A549 (cell line): ENCODE measurements at regions not wholly inside any gene's neighbourhood (a gene's known extent, or its start where the extent isn't known, plus 50 kb on each side); places are given as distances from the start of the nearest gene placed in this dataset.

Experiments used
- ATAC-seq, 2 experiments: fragments of 200-7000 bp in 1 of 2; fragments of >200 bp in 1 of 2; cut with Nextera tagmentation in 1 of 2; cut with Tn5 transposase in 1 of 2; 3 replicates each; pipeline versions ENCODE4 v1.8.0 to v1.9.1; 2018 to 2020; ENCODE audit warnings: mild to moderate bottlenecking in 1 of 2, moderate library complexity in 1 of 2
- CTCF ChIA-PET: fragments of 300-600 bp; sonication (Branson Sonifier 250); formaldehyde crosslinking; extraction: SDS; loops from one replicate; lab custom pipeline; 2021; ENCODE audit warnings: antibody characterized with exemption, inconsistent platforms; lab: Yijun Ruan, JAX
- POLR2A ChIA-PET: fragments of 350-600 bp; formaldehyde crosslinking; extraction: SDS; loops from one replicate; lab custom pipeline; 2021; ENCODE audit warnings: antibody characterized with exemption, inconsistent platforms; lab: Yijun Ruan, JAX
- DNase-seq, 2 experiments: peaks; one replicate each; pipeline versions ENCODE4 v3.0.0 to v3.0.0-alpha.2; 2011 to 2016; ENCODE audit warnings: low read depth in 1 of 2, low spot score in 1 of 2
- FAIRE-seq: peaks from 2 replicates; lab custom pipeline; 2011; peaks lifted over from hg19 to GRCh38; lab: Jason Lieb, UNC
- H3K27ac ChIP-seq, 2 experiments: fragments of >200 bp; sonication (Bioruptor Twin); formaldehyde crosslinking; 3 replicates each; pipeline ENCODE4 v1.5.1; 2016 to 2017
- H3K4me1 ChIP-seq: fragments of >200 bp; sonication (Bioruptor Twin); formaldehyde crosslinking; 3 replicates; pipeline ENCODE4 v1.6.1; 2016
- H3K4me2 ChIP-seq: fragments of >200 bp; sonication (Bioruptor Twin); formaldehyde crosslinking; 3 replicates; pipeline ENCODE4 v1.6.1; 2016
- H3K4me3 ChIP-seq: fragments of >200 bp; sonication (Bioruptor Twin); formaldehyde crosslinking; 3 replicates; pipeline ENCODE4 v1.5.1; 2016
- H3K9me3 ChIP-seq: fragments of >200 bp; sonication (Bioruptor Twin); formaldehyde crosslinking; 3 replicates; pipeline ENCODE4 v1.6.1; 2016
- BHLHE40 ChIP-seq: IDR thresholded peaks from 2 replicates; pipeline ENCODE4 v1.6.1; 2012; ENCODE audit warnings: low read depth, low read length, inconsistent platforms
- CBX8 ChIP-seq: fragments of 200-600 bp; sonication (generic); IDR thresholded peaks from 2 replicates; pipeline ENCODE4 v1.6.1; 2016
- CHD4 ChIP-seq: fragments of 200-600 bp; sonication (generic); IDR thresholded peaks from 2 replicates; pipeline ENCODE4 v1.6.1; 2016; ENCODE audit warnings: antibody characterized with exemption, mild to moderate bottlenecking, borderline replicate concordance
- EHF ChIP-seq: fragments of 250-450 bp; sonication (Bioruptor Pico); IDR thresholded peaks from 2 replicates; pipeline ENCODE4 v1.5.0; 2020; ENCODE audit warnings: mild to moderate bottlenecking
- EHMT2 ChIP-seq: fragments of 200-600 bp; sonication (generic); IDR thresholded peaks from 2 replicates; pipeline ENCODE4 v1.6.1; 2016; ENCODE audit warnings: antibody characterized with exemption, low read depth, mild to moderate bottlenecking, moderate library complexity
- EP300 ChIP-seq, 2 experiments: fragments of >200 bp; sonication (Bioruptor Twin); formaldehyde crosslinking; IDR thresholded peaks; 2 replicates in 1 of 2; 3 replicates in 1 of 2; pipeline ENCODE4 v1.6.1; 2016 to 2017
- ESRRA ChIP-seq: fragments of 150-350 bp; IDR thresholded peaks from 2 replicates; pipeline ENCODE4 v1.6.1; 2014; ENCODE audit warnings: mild to moderate bottlenecking, low read length, borderline replicate concordance
- FOSB ChIP-seq: fragments of 250-450 bp; sonication (Bioruptor Pico); IDR thresholded peaks from 2 replicates; pipeline ENCODE4 v1.5.0; 2020; ENCODE audit warnings: mild to moderate bottlenecking, moderate library complexity
- HOXB13 ChIP-seq: fragments of 250-450 bp; sonication (Bioruptor Pico); IDR thresholded peaks from 2 replicates; pipeline ENCODE4 v1.5.0; 2020; ENCODE audit warnings: low read depth, mild to moderate bottlenecking, moderate library complexity
- KDM5A ChIP-seq: fragments of 200-600 bp; sonication (generic); IDR thresholded peaks from 2 replicates; pipeline ENCODE4 v1.6.1; 2016; ENCODE audit warnings: antibody characterized with exemption, mild to moderate bottlenecking
- MAZ ChIP-seq: fragments of 150-350 bp; IDR thresholded peaks from 2 replicates; pipeline ENCODE4 v1.6.1; 2014; ENCODE audit warnings: antibody characterized with exemption, low read depth, low read length, borderline replicate concordance
- NFE2L2 ChIP-seq: fragments of 150-350 bp; conservative IDR thresholded peaks from 2 replicates; pipeline ENCODE4 v1.6.1; 2014; ENCODE audit warnings: low read length
- NPAS2 ChIP-seq: fragments of 250-450 bp; sonication (Bioruptor Pico); IDR thresholded peaks from 2 replicates; pipeline ENCODE4 v1.8.0; 2022; ENCODE audit warnings: mild to moderate bottlenecking, moderate library complexity, borderline replicate concordance
- NR3C1 ChIP-seq: fragments of >200 bp; sonication (Bioruptor Twin); formaldehyde crosslinking; IDR thresholded peaks from 3 replicates; pipeline ENCODE4 v1.6.1; 2017
- POLR2A ChIP-seq: IDR thresholded peaks from 2 replicates; pipeline ENCODE4 v1.6.1; 2012; ENCODE audit warnings: mild to moderate bottlenecking, low read length
- RCOR1 ChIP-seq: fragments of 150-350 bp; IDR thresholded peaks from 2 replicates; pipeline ENCODE4 v1.6.1; 2014; ENCODE audit warnings: antibody characterized with exemption, low read length, low read depth
- RNF2 ChIP-seq: fragments of 200-600 bp; sonication (generic); IDR thresholded peaks from 2 replicates; pipeline ENCODE4 v1.6.1; 2016; ENCODE audit warnings: low read depth, mild to moderate bottlenecking, antibody characterized with exemption, moderate library complexity, borderline replicate concordance
- TFCP2L1 ChIP-seq: fragments of 250-450 bp; sonication (Bioruptor Pico); IDR thresholded peaks from 2 replicates; pipeline ENCODE4 v1.5.0; 2021; ENCODE audit warnings: mild to moderate bottlenecking
- ZFP36 ChIP-seq: fragments of 450-650 bp; IDR thresholded peaks from 2 replicates; pipeline ENCODE4 v1.6.1; 2014; ENCODE audit warnings: borderline replicate concordance; ENCODE audit not compliant: partially characterized antibody
- ZNF302 ChIP-seq: fragments of 250-450 bp; sonication (Bioruptor Pico); IDR thresholded peaks from 2 replicates; pipeline ENCODE4 v1.9.0; 2021; ENCODE audit warnings: inconsistent platforms, mild to moderate bottlenecking, moderate library complexity
- WGBS: methylation state at CpG from one replicate; pipeline ENCODE4 v1.1.6; 2017; ENCODE audit errors: missing lambda C conversion rate; 5-methylcytosine and 5-hydroxymethylcytosine counted together
- TF ChIP-seq, protein P1 (sequence below): IDR thresholded peaks from 2 replicates; pipeline ENCODE4 v1.6.1; 2012
- TF ChIP-seq, protein P2 (sequence below): fragments of 150-350 bp; IDR thresholded peaks from 2 replicates; pipeline ENCODE4 v1.6.1; 2014; ENCODE audit warnings: low read depth, mild to moderate bottlenecking, low read length
- TF ChIP-seq, protein P3 (sequence below): fragments of >200 bp; sonication (Bioruptor Twin); formaldehyde crosslinking; IDR thresholded peaks from 3 replicates; pipeline ENCODE4 v1.5.1; 2016
- TF ChIP-seq, protein P4 (sequence below): fragments of 250-450 bp; sonication (Bioruptor Pico); IDR thresholded peaks from 2 replicates; pipeline ENCODE4 v1.5.0; 2021; ENCODE audit warnings: mild to moderate bottlenecking, moderate library complexity, borderline replicate concordance

DNA sequence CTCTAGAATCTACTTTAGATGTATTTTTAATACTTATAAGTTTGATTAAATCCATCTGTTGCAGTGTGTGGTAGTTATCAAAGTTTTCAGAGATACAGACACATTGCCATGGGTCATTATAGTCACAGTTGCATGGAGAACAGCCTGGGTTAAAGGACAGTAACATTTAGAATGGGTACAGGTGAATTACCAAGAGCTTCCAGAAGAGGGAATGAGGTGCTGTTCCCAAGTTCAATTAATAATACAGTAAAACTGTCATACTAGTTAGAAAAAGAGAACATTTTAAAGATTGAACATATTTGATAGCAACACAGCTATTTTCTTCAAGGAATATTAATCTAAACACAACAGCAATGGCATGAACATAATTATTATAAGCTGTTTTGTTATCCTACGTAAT lies 322.6 kb upstream of the SLC10A2 start:
- ChIA-PET POLR2A (no interaction called here), CTCF (interaction anchor here (1.7 kb wide), 1 partner anchor 19 kb away, joined by 3 read pairs; no protein-coding TSS in a partner anchor)
- Histone ChIP-seq H3K4me1 (no peaks in the 10 kb centered on the region), H3K4me3 (no peak overlapping the region), H3K9me3 (no peaks in the 10 kb centered on the region), H3K4me2 (no peak overlapping the region), H3K27ac (no peak overlapping the region)
- no peak for TF ChIP-seq BHLHE40
- no peak for TF ChIP-seq NFE2L2
- no peak for TF ChIP-seq TFCP2L1 (CRISPR knock-in tag)
- TF ChIP-seq RCOR1: no peak
- TF ChIP-seq, protein P1, sequence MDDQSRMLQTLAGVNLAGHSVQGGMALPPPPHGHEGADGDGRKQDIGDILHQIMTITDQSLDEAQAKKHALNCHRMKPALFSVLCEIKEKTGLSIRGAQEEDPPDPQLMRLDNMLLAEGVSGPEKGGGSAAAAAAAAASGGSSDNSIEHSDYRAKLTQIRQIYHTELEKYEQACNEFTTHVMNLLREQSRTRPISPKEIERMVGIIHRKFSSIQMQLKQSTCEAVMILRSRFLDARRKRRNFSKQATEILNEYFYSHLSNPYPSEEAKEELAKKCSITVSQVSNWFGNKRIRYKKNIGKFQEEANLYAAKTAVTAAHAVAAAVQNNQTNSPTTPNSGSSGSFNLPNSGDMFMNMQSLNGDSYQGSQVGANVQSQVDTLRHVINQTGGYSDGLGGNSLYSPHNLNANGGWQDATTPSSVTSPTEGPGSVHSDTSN: no peak
- TF ChIP-seq FOSB (CRISPR knock-in tag): no peak
- TF ChIP-seq EHMT2: no peak
- TF ChIP-seq ESRRA: no peak
- no peak for TF ChIP-seq ZNF302 (CRISPR knock-in tag)
- no peak for TF ChIP-seq ZFP36
- no peak for TF ChIP-seq EP300 (IDR thresholded peaks at IDR 0.05)
- TF ChIP-seq POLR2A: no peak
- ATAC-seq: no peak
- WGBS: 0% methylated on average over 1 of the region's 1 CpG
- no peak for DNase-seq
- no peak for FAIRE-seq

DNA sequence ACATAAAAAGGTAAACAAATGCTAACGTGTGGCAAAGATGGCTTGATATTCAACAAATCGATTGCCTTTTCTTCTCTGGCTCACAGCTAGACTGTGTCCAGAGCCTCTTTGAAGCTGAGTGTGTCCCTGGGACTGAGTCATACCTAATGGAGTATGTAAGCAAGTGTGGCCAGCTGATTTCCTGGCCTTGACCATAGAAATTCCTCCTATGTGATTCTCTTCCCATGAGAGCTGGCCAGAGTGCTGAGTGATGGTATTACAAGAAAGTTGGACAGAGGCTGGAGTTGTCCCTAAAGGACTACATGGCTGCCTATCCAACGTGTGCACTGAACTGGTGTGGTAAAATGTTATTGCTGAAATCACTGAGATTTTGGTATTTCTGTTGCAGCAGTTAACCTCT lies 320.1 kb upstream of the SLC10A2 start:
- DNase-seq (peak in 1 of 2 experiments; percentile 2), ATAC-seq (0 out of 6 replicates have a peak, but pooled peaks of 1 of the 2 experiments have one; percentile 43), FAIRE-seq (no peak)
- CTCF ChIA-PET: no interaction called here
- H3K4me1 ChIP-seq: no peaks in the 10 kb centered on the region
- 1% methylated on average over 3 of the region's 3 CpGs for WGBS
- TF ChIP-seq, protein P2, sequence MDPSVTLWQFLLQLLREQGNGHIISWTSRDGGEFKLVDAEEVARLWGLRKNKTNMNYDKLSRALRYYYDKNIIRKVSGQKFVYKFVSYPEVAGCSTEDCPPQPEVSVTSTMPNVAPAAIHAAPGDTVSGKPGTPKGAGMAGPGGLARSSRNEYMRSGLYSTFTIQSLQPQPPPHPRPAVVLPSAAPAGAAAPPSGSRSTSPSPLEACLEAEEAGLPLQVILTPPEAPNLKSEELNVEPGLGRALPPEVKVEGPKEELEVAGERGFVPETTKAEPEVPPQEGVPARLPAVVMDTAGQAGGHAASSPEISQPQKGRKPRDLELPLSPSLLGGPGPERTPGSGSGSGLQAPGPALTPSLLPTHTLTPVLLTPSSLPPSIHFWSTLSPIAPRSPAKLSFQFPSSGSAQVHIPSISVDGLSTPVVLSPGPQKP: no peak
- TF ChIP-seq HOXB13 (CRISPR knock-in tag) (no peak), RNF2 (no peak), MAZ (no peak), EHF (no peak), KDM5A (no peak)
- TF ChIP-seq, all 56 proteins: peak for 0
- POLR2A ChIA-PET: no interaction called here
- H3K27ac ChIP-seq: no peak overlapping the region
- H3K9me3 ChIP-seq: no peaks in the 10 kb centered on the region
- H3K4me3 ChIP-seq: no peak overlapping the region
- H3K4me2 ChIP-seq: no peak overlapping the region

DNA sequence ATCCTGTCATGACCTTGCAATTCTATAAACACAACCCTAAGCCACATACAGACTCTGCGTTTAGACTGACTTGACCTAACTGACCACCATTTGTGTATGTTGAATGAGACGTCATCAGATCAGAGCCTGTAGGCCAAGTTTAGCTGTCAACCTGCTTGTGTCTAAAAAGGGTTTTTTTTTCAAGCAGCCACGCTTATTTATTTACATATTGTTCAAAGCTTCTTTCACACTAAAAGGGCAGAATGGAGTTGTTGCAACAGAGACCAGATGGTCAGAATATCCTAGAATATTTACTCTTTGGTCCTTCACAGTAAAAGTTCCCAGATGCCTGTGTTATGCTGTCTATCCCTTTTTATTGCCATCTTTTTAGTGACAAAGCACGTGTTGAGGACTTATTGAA lies 307.7 kb upstream of the SLC10A2 start:
- 3% methylated on average over 4 of the region's 4 CpGs for WGBS
- no peaks in the 10 kb centered on the region for H3K9me3 ChIP-seq
- no peak overlapping the region for H3K4me2 ChIP-seq
- CTCF ChIA-PET: no interaction called here
- H3K27ac ChIP-seq: no peak overlapping the region
- FAIRE-seq: no peak
- no peak for ATAC-seq
- H3K4me3 ChIP-seq: no peak overlapping the region
- no peak for DNase-seq
- TF ChIP-seq, protein P3, sequence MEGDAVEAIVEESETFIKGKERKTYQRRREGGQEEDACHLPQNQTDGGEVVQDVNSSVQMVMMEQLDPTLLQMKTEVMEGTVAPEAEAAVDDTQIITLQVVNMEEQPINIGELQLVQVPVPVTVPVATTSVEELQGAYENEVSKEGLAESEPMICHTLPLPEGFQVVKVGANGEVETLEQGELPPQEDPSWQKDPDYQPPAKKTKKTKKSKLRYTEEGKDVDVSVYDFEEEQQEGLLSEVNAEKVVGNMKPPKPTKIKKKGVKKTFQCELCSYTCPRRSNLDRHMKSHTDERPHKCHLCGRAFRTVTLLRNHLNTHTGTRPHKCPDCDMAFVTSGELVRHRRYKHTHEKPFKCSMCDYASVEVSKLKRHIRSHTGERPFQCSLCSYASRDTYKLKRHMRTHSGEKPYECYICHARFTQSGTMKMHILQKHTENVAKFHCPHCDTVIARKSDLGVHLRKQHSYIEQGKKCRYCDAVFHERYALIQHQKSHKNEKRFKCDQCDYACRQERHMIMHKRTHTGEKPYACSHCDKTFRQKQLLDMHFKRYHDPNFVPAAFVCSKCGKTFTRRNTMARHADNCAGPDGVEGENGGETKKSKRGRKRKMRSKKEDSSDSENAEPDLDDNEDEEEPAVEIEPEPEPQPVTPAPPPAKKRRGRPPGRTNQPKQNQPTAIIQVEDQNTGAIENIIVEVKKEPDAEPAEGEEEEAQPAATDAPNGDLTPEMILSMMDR: no peak
- no peak for TF ChIP-seq ESRRA
- TF ChIP-seq EP300 (IDR thresholded peaks at IDR 0.05): no peak
- TF ChIP-seq FOSB (CRISPR knock-in tag): no peak
- no peak for TF ChIP-seq CHD4
- TF ChIP-seq NR3C1: no peak
- no peak for TF ChIP-seq NPAS2
- TF ChIP-seq CBX8: no peak
- no peak for TF ChIP-seq ZNF302 (CRISPR knock-in tag)
- TF ChIP-seq, protein P4, sequence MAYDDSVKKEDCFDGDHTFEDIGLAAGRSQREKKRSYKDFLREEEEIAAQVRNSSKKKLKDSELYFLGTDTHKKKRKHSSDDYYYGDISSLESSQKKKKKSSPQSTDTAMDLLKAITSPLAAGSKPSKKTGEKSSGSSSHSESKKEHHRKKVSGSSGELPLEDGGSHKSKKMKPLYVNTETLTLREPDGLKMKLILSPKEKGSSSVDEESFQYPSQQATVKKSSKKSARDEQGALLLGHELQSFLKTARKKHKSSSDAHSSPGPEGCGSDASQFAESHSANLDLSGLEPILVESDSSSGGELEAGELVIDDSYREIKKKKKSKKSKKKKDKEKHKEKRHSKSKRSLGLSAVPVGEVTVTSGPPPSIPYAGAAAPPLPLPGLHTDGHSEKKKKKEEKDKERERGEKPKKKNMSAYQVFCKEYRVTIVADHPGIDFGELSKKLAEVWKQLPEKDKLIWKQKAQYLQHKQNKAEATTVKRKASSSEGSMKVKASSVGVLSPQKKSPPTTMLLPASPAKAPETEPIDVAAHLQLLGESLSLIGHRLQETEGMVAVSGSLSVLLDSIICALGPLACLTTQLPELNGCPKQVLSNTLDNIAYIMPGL (CRISPR knock-in tag): no peak
- POLR2A ChIA-PET: no interaction called here
- no peaks in the 10 kb centered on the region for H3K4me1 ChIP-seq
